Nephron progenitor cell (in vitro differentiated cells): ENCODE measurements at regions not wholly inside any gene's neighbourhood (a gene's known extent, or its start where the extent isn't known, plus 50 kb on each side); places are given as distances from the start of the nearest gene placed in this dataset.

Experiments used
- DNase-seq: peaks from one replicate; pipeline ENCODE4 v3.0.0; 2021
- H3K27ac Mint-ChIP-seq: 2 replicates; pipeline ENCODE4 v1.8.0; 2021; ENCODE audit warnings: mild to moderate bottlenecking, moderate library complexity, mixed read lengths
- H3K27me3 Mint-ChIP-seq: 2 replicates; pipeline ENCODE4 v1.8.0; 2021; ENCODE audit warnings: mild to moderate bottlenecking, low read depth, mixed read lengths; ENCODE audit not compliant: poor library complexity
- H3K36me3 Mint-ChIP-seq: 2 replicates; pipeline ENCODE4 v1.8.0; 2021; ENCODE audit warnings: low read depth, mixed read lengths
- H3K4me1 Mint-ChIP-seq: 2 replicates; pipeline ENCODE4 v1.8.0; 2021; ENCODE audit warnings: mixed read lengths
- H3K4me3 Mint-ChIP-seq: 2 replicates; pipeline ENCODE4 v1.8.0; 2021; ENCODE audit warnings: mild to moderate bottlenecking, moderate library complexity, mixed read lengths
- H3K9me3 Mint-ChIP-seq: 2 replicates; pipeline ENCODE4 v1.8.0; 2021; ENCODE audit warnings: mild to moderate bottlenecking, moderate library complexity, mixed read lengths
- TF ChIP-seq, protein P1 (sequence below): fragments of 200-600 bp; sonication (generic); IDR thresholded peaks from 2 replicates; pipeline ENCODE4 v1.5.0; 2021; ENCODE audit warnings: antibody characterized with exemption

DNA sequence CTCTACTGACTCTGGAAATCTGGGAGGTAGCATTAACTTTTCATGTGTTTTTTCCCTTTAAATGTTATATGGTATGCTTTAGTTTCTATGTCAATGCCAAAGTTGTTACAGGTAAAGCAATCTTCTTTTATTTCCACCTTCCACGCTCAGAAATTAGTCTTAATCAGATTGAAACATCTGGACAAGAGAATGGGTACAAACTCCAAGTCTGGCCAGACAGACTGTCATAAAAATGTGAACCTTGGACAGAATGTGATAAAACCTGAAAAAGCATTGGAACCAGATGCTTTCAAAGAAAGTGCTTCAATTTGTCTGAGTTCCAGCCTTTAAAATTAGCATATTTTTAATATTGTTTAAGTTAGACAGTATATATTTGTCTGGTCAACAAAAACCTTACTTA, 110.7 kb upstream of the P2RY1 start:
- H3K36me3 Mint-ChIP-seq, result no peaks in the 10 kb centered on the region
- no peak for DNase-seq
- H3K27me3 Mint-ChIP-seq, result no peaks in the 10 kb centered on the region
- TF ChIP-seq, protein P1, sequence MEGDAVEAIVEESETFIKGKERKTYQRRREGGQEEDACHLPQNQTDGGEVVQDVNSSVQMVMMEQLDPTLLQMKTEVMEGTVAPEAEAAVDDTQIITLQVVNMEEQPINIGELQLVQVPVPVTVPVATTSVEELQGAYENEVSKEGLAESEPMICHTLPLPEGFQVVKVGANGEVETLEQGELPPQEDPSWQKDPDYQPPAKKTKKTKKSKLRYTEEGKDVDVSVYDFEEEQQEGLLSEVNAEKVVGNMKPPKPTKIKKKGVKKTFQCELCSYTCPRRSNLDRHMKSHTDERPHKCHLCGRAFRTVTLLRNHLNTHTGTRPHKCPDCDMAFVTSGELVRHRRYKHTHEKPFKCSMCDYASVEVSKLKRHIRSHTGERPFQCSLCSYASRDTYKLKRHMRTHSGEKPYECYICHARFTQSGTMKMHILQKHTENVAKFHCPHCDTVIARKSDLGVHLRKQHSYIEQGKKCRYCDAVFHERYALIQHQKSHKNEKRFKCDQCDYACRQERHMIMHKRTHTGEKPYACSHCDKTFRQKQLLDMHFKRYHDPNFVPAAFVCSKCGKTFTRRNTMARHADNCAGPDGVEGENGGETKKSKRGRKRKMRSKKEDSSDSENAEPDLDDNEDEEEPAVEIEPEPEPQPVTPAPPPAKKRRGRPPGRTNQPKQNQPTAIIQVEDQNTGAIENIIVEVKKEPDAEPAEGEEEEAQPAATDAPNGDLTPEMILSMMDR, result no peak
- H3K27ac Mint-ChIP-seq, result no peak overlapping the region
- no peaks in the 10 kb centered on the region for H3K9me3 Mint-ChIP-seq
- H3K4me3 Mint-ChIP-seq, result no peak overlapping the region
- no peaks in the 10 kb centered on the region for H3K4me1 Mint-ChIP-seq

DNA sequence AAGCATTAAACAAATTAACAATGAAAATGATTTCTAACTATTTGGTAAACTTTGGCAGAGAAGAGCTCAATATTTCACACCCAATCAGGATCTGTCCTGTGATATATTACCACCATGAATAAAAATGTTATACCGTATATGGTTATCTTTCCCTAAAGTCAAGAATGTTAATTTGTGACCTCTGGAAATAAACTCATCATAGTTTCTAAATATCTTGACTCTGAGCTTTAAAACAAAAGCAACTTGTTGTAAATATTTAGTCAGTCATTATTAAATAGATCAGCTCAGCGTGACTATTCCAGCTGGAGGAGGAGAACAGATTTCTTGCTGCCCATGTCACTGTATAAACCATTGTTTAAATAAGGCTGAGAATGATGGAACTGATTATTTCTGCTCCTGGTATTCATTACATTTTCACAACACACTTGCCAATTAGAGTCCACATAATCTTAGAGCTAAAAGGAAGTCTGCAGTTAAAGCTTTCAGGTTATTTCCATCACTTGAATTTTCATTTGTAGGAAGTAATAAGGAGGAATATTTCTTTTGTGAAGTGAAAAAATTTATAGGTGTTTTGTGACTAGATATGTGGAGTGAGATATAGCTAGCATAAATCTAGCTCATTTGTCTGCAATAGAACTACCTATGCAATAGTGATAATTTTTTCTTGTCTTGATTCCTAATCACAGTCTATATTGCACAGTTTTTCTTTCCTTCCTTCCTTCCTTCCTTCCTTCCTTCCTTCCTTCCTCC, 106.5 kb upstream of the P2RY1 start:
- no peaks in the 10 kb centered on the region for H3K9me3 Mint-ChIP-seq
- H3K36me3 Mint-ChIP-seq, result no peaks in the 10 kb centered on the region
- no peaks in the 10 kb centered on the region for H3K4me1 Mint-ChIP-seq
- no peak overlapping the region for H3K27ac Mint-ChIP-seq
- no peak overlapping the region for H3K4me3 Mint-ChIP-seq
- TF ChIP-seq, protein P1, result no peak
- H3K27me3 Mint-ChIP-seq, result no peaks in the 10 kb centered on the region
- no peak for DNase-seq

DNA sequence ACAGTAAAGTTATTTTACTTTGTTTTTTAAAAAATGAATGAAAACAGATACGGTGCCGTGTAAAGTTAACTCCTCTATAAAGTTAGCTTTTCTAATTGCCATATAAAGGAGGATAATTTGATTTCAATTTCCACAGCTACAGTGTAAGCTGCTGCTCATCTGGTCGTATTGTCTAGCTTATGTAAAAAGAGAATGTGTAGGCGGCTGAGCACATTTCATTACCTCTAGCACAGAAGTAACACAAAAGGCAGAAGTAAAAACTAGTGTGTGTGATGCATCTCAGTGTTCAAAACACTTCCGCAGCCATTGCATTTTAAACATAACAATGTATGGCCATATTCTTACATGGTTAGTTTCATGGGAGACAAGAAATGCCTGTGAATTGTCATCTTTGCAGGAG, 105.0 kb upstream of the P2RY1 start:
- TF ChIP-seq, protein P1, result no peak
- no peak overlapping the region for H3K4me3 Mint-ChIP-seq

DNA sequence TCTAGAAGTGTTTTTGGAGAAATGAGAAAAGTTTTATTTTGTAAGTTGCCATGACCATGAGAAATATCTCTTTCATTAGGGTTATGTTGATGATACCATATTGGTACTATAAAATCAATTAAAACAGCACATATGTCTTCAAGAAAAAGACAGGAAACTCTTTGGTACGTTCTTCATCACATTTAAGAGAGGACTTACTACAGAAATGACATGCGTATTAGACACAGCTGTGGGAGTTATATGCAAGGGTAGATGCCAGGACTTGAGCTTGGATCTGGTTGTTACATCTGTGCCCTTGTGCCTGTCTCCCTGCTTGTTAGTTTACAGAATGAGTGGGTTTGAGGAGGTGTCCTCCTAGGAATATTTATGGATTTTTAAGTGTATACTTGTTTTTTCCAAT, 103.4 kb upstream of the P2RY1 start:
- Mint-ChIP-seq H3K36me3 (no peaks in the 10 kb centered on the region), H3K9me3 (no peaks in the 10 kb centered on the region), H3K4me3 (no peak overlapping the region), H3K27ac (no peak overlapping the region), H3K27me3 (no peaks in the 10 kb centered on the region), H3K4me1 (no peaks in the 10 kb centered on the region)
- no peak for DNase-seq
- TF ChIP-seq, protein P1, result no peak

More for the DNA sequence above, 105.0 kb upstream of the P2RY1 start:
- no peak overlapping the region for H3K27ac Mint-ChIP-seq
- no peak for DNase-seq
- H3K9me3 Mint-ChIP-seq, result no peaks in the 10 kb centered on the region
- H3K36me3 Mint-ChIP-seq, result no peaks in the 10 kb centered on the region
- no peaks in the 10 kb centered on the region for H3K27me3 Mint-ChIP-seq
- no peaks in the 10 kb centered on the region for H3K4me1 Mint-ChIP-seq

DNA sequence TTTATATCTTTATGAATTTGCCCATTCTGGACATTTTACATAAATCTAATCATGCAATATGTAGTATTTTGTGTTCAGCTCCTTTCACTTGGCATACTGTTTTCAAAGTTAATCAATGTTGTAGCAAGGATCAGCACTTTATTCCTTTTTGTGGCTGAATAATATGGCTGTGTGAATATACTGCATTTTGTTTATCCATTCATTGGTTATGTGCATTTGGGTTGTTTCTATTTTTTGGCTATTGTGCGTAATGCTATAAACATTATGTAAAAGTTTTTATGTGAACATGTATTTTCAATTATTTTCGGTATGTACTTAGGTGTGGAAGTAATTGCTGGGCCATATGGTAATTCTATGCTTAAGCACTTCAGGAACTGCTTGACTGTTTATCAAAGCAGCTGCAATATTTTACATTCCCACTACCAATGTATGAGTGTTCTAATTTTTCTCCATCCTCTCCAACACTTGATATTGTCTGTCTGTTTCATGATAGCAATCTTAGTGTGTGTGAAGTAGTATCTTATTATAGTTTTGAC, 101.3 kb upstream of the P2RY1 start:
- Mint-ChIP-seq H3K9me3 (no peaks in the 10 kb centered on the region), H3K4me3 (no peak overlapping the region), H3K27me3 (no peaks in the 10 kb centered on the region), H3K4me1 (no peaks in the 10 kb centered on the region), H3K36me3 (no peaks in the 10 kb centered on the region), H3K27ac (no peak overlapping the region)
- DNase-seq, result no peak
- TF ChIP-seq, protein P1, result no peak
